ENCODE measurements at regions not wholly inside any gene's neighbourhood (a gene's known extent, or its start where the extent isn't known, plus 50 kb on each side); places are given as distances from the start of the nearest gene placed in this dataset.

- DNase-seq (ENCODE audit: low spot score): no peak
Observed at GRCh38 chr7:17130281-17131059, 168.0 kb upstream of the AHR start.

GRCh38 chr7:17131060-17131345 is 167.4 kb upstream of the AHR start:
- no peak for DNase-seq (ENCODE audit: low spot score)

GRCh38 chr7:17131983-17132655 is 166.3 kb upstream of the AHR start:
- no peak for DNase-seq (ENCODE audit: low spot score)

GRCh38 chr7:17132726-17133125 is 165.7 kb upstream of the AHR start:
- DNase-seq (ENCODE audit: low spot score): no peak

GRCh38 chr7:17133977-17134376 is 164.5 kb upstream of the AHR start:
- DNase-seq (ENCODE audit: low spot score): no peak

GRCh38 chr7:17134786-17135185 is 163.7 kb upstream of the AHR start:
- DNase-seq (ENCODE audit: low spot score): peak; percentile 86

GRCh38 chr7:17136126-17136525 is 162.3 kb upstream of the AHR start:
- peak; percentile 55 for DNase-seq (ENCODE audit: low spot score)

- DNase-seq (ENCODE audit: low spot score): peak; percentile 78
Observed at GRCh38 chr7:17139081-17139480, 159.4 kb upstream of the AHR start.

- DNase-seq (ENCODE audit: low spot score): no peak
Observed at GRCh38 chr7:17140406-17140805, 158.0 kb upstream of the AHR start.

GRCh38 chr7:17142831-17143541 is 155.5 kb upstream of the AHR start:
- DNase-seq (ENCODE audit: low spot score): no peak

- DNase-seq (ENCODE audit: low spot score): peak; percentile 88
Observed at GRCh38 chr7:17144322-17144721, 154.1 kb upstream of the AHR start.

GRCh38 chr7:17146621-17147020 is 151.8 kb upstream of the AHR start:
- DNase-seq (ENCODE audit: low spot score): no peak

- no peak for DNase-seq (ENCODE audit: low spot score)
Observed at GRCh38 chr7:17147409-17147808, 151.0 kb upstream of the AHR start.

- no peak for DNase-seq (ENCODE audit: low spot score)
Observed at GRCh38 chr7:17150018-17150417, 148.4 kb upstream of the AHR start.

GRCh38 chr7:17152721-17153120 is 145.7 kb upstream of the AHR start:
- no peak for DNase-seq (ENCODE audit: low spot score)

GRCh38 chr7:17153536-17153935 is 144.9 kb upstream of the AHR start:
- DNase-seq (ENCODE audit: low spot score): no peak

- DNase-seq (ENCODE audit: low spot score): no peak
Observed at GRCh38 chr7:17155529-17155928, 142.9 kb upstream of the AHR start.

GRCh38 chr7:17158261-17158660 is 140.2 kb upstream of the AHR start:
- DNase-seq (ENCODE audit: low spot score): no peak

- peak; percentile 81 for DNase-seq (ENCODE audit: low spot score)
Observed at GRCh38 chr7:17159500-17160037, 138.9 kb upstream of the AHR start.

- peak; percentile 66 for DNase-seq (ENCODE audit: low spot score)
Observed at GRCh38 chr7:17166824-17167379, 131.6 kb upstream of the AHR start.

GRCh38 chr7:17168416-17168815 is 130.0 kb upstream of the AHR start:
- DNase-seq (ENCODE audit: low spot score): peak; percentile 72

GRCh38 chr7:17171427-17171826 is 127.0 kb upstream of the AHR start:
- DNase-seq (ENCODE audit: low spot score): no peak
